Sigmoid colon (tissue), 4 donors: ENCODE measurements at regions not wholly inside any gene's neighbourhood (a gene's known extent, or its start where the extent isn't known, plus 50 kb on each side); places are given as distances from the start of the nearest gene placed in this dataset.

Experiments used
- EP300 ChIP-seq, 4 donors: sonication (generic); formaldehyde crosslinking; IDR thresholded peaks; one replicate each; pipeline ENCODE4 v1.6.1; 2017; ENCODE audit warnings: antibody characterized with exemption in 4 of 4
- POLR2A ChIP-seq, 2 donors: fragments of 450-650 bp; IDR thresholded peaks; one replicate each; pipeline ENCODE4 v1.6.1; 2016; ENCODE audit warnings: antibody characterized with exemption in 2 of 2, mild to moderate bottlenecking in 2 of 2, moderate library complexity in 2 of 2

DNA sequence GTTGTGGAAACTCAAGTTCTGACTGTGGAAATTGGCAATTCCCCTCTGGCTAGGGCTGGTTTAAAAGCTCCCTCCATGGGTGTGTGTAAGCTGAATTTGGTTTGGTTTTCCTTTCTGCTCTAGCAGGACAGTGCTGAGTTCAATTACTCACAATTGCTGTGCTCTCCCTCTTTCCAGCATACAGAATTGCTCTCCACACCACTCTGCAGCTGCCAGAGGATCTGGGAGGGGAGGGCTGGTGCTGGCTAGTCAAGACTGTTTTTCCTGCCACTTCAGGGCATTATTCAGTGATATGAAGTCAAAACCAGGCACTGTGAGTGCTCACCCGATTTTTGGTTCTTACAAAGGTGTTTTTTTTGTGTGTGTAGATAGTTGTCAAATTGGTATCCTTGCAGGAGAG, 336.9 kb upstream of the SLC24A2 start:
- no peak for TF ChIP-seq POLR2A (IDR thresholded peaks at IDR 0.05)
- TF ChIP-seq EP300 (IDR thresholded peaks at IDR 0.05): no peak
